ENCODE measurements at regions not wholly inside any gene's neighbourhood (a gene's known extent, or its start where the extent isn't known, plus 50 kb on each side); places are given as distances from the start of the nearest gene placed in this dataset.
"Not testable (repeated sequence)": the region's sequence is repeated elsewhere in the genome, so short reads cannot be mapped to it uniquely, and the experiment has no call there.

DNA sequence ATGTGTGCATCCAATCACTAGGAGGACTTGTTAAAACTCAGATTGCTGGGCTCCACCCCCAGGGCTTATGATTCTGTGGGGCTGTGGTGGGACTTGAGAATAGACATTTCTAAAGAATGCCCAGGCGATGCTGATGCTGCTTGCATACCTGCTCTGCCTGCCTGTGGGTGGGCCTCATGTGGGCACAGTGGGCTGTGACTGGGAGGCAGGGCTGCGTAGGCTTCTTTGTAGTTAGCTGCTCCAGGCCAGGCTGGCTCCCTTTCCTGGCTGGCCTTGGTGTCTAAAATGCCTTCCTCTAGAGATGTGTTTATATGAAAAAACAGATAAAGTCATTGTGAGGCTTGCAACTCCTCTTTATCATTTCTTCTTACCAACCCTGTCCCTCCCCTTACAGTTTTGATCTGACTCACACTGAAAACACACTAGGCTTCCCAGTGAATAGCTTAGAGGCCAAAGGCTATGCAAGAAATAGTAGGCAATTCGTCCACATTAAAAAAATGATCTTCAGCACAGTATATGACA is 495.5 kb upstream of the MAP3K7 start:
- no peak for DNase-seq

DNA sequence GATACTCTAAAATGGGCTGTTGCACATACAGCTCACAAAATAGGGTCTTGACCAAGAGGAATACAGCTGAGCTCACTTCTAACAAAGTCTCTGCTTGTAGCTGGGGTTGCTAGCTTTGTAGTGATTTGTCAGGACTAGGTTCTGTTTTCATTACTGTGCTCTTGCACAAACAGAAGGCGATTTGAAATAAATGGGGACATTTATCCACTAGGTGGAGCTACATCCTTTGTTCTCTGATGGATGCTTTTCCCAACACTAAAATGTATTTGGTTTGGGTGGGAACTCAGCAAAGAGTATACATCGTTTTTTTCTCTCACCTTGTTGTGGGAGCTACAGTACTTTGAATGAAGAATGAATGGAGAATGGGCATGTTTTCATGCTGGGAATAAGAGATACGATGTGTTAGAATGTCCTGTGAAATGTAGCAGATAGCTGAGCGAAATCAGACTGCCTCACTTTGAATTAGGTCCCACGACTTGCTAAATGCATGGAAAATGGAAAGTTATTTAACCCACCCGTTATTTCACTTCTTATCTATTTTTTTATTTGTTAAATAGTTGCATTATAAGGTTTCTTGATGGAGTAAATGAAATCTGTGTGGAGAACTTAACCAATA is 494.7 kb upstream of the MAP3K7 start:
- DNase-seq, result no peak

DNA sequence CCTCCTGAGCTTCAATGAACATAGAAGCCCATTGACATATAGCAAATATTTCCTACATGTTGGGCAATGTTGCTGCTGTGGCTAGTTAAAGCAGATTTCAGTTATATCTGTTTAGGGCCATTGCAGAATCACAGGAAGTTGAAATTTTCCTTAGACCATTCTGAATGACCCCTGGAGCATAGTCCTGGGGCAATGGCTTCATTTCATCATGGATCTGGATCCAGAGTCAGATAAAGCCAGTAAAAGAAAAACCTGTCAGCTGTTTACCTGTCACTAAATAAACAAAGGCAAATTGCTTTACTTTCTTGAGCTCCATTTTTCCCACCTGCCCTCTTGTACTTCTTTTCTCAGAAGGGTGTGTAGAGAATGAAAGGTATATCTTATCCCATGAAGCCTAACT is 494.0 kb upstream of the MAP3K7 start:
- no peak for DNase-seq

DNA sequence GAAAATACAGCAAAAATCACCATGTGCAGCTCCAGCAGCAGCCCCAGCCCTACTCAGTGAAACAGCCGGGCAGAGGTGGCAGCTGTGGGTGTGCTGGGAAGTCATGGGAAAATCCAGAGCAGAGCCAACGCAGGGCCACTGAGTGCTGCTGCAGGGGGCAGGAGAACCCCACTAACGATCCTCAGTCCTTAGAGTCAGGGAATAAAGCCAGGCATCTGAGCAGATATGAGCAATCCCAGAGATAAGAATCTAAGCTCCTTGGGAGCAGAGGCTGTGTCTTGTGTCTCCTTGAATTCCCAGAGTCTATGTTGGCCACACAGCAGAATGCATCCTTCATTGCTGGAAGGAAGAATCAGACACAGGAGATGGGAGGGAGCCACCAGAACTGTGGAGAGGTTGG is 493.1 kb upstream of the MAP3K7 start:
- DNase-seq, result no peak

DNA sequence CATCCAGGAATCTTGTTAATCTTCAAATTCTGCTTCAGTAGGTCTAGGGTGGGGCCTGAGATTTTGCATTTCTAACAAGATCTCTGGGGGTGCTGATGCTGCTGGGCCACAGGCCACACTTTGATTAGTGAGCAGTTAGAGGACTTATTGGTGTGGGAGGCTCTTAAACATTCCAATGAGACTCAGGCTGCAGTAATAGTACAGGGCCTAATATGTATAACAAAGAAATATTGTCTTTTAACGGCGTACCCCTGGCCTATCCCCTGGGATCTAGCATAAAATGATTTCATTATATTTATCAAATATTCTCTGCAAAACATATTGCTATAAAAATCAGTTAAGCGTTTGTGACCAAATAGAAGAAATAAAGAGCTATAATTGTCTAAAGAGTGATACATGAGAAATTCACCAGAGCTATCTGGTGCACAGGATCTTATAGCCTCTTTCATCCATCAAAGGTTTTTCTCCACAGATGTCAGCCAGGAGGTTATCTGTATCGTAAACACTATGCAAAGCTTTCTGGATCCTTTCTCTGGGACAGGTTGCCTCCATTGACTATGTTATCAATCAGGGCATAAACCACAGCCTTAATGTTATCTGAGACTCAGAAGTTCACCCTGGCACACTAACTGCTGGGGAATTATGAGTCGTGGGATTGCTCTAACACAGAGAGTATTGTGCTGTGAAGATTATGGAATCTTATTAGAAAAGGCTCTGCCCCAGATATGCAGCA is 488.5 kb upstream of the MAP3K7 start:
- DNase-seq, result no peak

DNA sequence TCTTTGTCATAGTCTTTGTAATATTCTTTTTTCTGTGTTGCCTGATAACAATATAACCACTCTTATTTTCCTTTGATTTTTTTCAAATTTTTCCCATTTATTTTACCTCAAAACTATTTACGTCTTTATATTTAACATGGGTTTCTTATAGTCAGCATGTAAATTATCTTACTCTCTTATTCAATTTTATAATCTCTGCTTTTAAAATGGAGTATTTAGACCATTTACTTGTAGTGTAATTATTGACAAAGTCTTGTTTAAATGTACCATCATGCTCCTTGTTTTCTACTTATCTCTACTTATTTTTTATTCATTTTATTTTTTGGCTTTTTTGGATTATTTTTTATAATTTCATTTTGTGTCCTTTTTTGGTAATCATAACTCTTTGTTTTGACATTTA is 476.5 kb upstream of the MAP3K7 start:
- no peak for DNase-seq

DNA sequence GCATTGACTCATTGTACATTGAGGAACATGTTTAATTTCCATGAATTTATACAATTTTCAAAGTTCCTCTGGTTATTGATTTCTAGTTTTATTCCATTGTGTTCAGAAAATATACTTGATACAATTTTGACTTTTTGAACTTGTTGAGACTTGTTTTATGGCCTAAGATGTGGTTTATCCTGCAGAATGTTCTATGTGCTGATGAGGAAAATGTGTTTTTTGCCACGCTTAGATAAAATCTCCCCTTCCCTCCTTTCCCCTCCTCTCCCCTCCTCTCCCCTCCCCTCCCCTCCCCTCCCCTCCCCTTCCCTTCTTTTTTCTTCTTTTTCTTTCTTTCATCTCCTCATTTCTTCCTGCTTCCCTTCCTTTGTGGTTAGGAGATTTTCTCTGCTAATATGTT is 470.8 kb upstream of the MAP3K7 start:
- DNase-seq, result no peak

DNA sequence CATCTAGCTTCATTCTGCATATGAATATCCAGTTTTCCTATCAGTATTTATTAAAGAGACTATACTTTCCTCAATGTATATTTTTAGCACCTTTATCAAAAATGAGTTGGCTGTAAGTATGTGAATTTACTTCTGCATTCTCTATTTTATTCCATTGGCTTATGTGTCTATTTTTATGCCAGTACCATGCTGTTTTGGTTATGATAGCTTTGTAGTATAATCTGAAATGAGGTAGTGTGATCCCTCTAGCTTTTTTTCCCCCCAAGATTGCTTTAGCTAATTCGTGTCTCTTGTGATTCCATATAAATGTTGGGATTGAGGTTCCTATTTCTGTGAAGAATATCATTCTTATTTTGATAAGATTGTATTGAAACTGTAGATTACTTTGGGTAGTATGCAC is 469.1 kb upstream of the MAP3K7 start:
- no peak for DNase-seq

DNA sequence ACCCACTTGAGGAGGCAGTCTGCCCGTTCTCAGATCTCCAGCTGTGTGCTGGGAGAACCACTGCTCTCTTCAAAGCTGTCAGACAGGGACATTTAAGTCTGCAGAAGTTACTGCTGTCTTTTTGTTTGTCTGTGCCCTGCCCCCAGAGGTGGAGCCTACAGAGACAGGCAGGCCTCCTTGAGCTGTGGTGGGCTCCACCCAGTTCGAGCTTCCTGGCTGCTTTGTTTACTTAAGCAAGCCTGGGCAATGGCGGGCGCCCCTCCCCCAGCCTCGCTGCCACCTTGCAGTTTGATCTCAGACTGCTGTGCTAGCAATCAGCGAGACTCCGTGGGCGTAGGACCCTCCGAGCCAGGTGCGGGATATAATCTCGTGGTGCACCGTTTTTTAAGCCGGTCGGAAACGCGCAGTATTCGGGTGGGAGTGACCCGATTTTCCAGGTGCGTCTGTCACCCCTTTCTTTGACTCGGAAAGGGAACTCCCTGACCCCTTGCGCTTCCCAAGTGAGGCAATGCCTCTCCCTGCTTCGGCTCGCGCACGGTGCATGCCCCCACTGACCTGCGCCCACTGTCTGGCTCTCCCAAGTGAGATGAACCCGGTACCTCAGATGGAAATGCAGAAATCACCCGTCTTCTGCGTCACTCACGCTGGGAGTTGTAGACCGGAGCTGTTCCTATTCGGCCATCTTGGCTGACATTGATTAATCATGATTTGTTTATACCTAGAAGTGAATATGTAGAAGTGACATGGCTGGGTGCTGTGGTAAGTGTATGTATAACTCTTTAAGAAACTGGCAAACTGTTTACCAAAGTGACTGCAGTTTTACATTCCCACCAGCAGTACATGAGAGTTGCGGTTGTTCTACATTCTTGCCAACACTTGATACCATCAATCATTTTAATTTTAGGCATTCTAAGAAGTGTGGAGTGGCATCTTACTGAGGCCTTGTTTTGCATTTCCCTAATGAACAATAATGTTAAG is 465.9 kb upstream of the MAP3K7 start:
- not testable (repeated sequence) for DNase-seq

DNA sequence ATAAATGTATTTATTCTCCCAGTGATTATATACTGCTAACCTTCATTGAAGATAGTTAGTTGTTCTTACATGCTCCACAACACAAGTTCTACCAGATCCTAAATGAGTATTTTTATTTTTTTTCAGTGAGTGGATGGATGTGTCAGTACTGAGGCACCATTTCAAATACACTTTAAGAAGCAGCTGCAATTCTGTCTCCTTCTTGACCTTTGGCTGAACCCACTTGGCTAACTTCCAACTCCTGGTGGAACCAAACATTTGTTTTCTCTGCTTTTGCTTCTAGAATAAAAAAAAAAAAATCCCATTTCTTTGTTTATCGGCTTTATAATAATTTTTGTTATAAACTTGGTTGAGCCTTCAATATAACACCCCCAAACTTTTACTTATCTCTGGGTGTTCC is 458.3 kb upstream of the MAP3K7 start:
- DNase-seq, result no peak

DNA sequence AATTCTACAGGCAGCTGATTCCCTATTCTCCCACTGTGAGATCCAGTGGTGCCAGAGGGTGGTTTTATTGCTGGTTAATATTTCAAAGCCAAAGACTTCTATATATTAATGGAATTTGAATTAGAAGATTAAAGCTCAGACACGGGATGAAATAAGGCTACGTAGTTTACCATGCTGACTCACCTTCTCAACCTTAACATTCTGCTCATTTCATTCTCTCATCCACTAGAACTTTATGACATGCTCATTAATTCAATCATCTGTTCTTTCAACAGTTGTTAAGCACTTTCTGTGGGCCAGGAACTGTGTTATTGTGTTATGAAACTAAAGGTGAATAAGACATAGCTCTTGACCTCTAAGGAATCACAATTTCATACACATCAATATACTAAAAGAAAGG is 456.9 kb upstream of the MAP3K7 start:
- DNase-seq, result no peak

DNA sequence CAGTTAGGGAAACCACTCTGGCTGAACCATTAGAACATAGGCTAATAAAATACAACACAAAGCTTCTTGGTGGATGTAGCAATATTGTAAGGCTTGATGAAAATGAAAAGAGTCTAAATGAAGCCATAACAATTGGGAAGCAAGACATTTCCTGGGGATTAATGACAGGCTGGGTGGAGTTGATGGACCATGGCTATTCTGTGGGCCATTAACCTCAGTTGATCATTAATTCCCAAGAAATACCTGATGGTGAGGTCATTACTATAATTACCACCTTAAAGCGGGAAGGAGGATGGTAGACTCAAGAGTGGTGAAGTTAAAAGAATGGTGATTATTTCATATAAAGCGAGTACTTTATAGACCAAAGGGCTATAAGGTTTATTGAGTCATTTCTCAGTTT is 455.8 kb upstream of the MAP3K7 start:
- DNase-seq, result no peak

DNA sequence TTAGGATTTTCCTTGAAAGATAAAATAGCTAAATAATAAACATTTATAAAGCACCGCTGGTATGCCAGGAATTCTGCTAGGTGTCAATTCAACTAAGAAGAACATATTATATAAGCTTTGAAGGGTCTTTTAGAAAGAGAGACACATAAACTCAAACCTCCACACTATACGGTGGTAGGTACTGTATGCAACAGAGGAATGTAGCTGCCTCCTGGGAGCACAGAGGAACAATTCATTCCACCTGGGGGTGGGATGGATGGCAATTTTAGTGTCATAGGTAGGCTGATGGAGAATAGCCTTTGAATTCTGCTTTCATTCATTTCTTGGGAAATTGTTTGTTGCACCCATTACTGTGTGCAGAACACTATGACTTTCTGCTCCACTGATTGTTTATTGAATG is 447.1 kb upstream of the MAP3K7 start:
- DNase-seq, result no peak

DNA sequence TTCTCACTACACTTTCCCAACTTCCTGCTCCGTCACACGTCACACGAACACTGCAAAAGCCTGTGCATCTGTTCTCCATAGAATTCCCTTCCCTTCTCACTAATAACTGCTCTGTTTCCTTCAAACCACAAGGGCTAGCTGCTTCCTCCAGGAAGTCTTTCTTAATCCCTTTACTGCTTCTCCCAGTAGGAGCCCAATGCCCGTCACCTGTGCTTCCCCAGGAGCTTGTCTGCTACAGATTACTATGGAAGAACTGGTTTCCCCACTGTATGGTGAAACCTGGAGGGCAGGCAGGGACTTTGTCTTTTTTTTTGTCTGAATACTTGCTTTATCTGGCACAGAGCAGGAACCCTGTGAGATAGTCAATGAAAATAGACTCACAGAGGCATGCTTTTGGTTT is 444.7 kb upstream of the MAP3K7 start:
- no peak for DNase-seq

DNA sequence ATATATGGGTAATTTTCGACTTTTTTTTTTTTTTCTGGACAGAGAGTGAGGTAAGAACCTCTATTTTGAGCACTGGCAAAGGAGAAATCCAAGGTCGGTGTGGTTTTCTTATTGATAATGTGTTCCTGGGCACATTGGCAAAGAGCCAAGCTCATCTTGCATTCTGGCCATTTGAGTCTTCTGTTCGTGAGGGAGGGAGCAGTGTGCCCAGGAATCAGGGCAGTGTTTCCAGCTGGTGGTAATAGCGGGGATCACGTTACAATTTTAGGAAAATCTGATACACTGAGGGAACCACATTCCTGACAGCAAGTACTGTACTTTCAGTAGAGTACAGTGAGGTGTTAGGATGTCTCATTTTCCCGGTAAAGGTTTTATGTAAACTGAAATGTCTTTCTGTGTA is 442.3 kb upstream of the MAP3K7 start:
- no peak for DNase-seq

DNA sequence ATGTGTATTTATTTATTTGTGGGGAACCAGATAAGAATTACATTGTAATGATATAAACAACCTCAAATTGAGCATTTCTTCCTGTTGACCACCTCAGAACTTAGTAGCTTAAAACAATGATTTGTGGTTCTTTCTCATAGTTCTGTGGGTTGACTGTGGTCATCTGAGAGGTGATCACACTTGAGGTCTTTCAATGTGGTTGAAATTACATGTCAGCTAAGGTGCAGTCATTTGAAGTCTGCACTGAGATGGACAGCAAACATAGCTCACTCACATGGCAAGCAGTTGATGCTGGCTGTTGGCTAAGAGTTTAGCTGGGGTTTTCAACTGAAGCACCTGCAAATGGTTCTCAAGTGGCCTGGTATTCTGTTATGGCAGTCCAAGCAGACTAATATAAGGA is 436.7 kb upstream of the MAP3K7 start:
- no peak for DNase-seq

DNA sequence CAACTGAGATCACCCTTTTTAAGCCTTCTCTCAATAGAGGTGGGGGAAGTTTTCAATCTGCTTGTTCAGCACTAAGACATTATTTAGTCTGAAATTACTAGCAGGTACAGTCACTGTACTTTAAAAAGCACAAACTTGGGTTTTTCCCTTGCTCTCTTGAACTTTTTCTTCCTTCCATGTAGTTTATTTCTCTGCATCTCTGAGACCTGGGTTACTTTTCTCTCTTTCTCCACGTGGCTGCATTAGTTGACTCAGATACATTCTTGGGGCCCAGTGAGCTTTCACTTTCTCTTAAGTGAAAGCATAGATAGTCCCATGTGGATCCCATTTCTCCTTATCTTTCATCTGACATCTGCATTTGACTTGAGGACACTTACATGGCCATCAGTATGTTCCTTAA is 433.9 kb upstream of the MAP3K7 start:
- DNase-seq, result no peak

DNA sequence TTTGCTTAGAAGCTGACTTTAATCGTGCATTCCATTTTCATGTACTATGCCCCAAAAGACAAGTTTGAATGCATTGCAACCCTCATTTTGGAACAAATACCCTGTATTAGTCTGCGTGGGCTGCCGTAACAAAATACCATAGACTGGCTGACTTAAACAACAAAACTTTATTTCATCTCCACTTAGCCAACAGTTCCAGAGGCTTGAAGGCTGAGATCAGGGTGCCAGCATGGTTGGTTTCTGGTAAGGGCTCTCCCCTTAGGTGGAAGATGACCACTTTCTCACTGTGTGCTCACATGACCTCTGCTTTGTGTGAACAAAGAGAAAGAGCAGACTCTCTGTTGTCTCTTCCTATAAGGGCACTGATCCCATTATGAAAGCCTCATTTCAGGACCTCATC is 431.7 kb upstream of the MAP3K7 start:
- no peak for DNase-seq

DNA sequence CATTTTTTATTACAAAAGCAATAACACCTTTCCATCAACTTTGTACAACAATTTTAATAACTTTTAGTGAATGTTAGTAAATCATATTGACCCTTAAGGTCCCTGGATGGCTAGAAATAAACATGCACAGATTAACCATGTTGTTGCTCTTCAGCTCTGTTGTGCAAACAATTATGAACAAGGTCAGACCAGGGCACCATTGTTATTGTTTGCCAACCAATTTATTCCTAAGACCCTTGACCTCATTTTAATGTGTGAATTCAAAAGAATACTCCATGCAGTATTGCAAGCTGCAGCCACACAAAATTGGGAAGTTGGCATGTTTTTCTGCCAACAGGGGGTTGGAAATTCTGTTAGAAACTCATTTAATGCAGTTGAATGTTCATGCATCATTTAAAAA is 426.6 kb upstream of the MAP3K7 start:
- DNase-seq, result no peak

DNA sequence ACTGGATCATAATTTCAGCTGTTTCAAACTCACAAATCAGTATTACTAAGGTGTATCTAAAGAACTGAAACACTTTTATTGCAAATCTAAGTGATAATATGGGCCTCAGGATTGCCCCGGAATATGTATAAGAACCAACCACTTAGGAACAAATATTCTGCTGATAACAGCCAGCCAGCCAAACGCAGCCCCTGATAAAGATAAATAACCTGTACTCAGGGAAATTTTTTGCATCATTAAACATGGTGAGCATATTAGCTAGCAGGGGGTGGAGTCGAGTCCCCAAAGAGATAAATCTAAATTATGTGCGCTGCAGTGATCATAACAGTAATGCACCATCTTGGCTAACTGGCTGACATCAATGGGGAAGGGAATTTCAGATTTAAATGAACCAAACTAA is 410.2 kb upstream of the MAP3K7 start:
- no peak for DNase-seq

DNA sequence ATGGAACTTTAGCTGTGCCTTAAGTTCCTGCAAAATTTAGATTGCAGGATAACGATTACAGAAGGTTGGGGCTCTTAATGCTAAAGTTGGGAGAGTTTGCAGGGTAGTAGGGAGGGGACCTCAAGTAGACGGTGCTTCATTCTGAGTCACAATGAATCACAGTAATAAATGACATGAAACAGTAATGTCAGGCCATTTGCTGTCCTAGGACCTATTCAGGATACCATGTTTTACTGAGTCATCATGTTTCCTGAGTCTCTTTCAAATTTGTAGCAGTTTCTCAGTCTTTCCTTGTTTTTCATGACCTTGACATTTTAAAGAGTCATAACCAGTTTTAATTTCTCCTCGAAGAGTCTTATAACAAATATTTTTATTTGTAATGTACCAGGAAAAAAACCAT is 406.9 kb upstream of the MAP3K7 start:
- DNase-seq, result no peak

DNA sequence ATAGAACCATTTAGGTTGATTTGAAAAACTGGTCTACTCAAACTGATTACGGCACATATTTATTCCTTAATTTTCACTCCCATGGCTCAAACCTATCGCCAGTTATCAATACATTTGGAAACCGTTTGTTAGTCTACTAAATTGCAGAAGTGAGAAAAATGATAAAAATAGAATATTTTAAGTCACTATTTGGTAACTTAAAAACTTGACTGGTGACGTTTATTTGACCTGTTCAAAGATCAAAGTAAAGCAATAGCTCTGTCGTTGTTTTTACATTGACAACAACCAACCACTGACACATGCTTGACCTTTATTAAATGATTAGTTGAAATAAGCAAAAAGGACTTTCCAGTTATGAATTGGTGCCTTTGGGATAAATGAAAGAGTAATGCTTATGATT is 402.9 kb upstream of the MAP3K7 start:
- no peak for DNase-seq

DNA sequence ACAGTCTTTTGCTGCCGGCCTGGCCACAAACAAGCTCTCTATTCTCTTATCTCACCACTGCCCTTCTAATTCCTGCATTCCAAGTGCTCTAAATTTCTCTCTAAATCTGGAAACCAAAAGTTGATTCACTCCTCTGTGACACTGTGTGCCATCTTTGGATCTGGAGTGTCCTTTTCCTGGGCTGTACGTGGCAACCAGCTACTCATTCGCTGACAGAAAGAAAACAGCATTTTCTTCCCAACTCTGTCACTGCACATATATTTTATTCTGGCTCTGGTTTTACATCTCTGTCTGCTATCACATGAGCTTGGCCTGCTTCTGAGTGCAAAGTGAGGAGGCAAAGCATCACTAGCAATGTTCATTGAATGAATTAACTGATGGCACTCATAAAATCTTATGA is 397.2 kb upstream of the MAP3K7 start:
- no peak for DNase-seq

DNA sequence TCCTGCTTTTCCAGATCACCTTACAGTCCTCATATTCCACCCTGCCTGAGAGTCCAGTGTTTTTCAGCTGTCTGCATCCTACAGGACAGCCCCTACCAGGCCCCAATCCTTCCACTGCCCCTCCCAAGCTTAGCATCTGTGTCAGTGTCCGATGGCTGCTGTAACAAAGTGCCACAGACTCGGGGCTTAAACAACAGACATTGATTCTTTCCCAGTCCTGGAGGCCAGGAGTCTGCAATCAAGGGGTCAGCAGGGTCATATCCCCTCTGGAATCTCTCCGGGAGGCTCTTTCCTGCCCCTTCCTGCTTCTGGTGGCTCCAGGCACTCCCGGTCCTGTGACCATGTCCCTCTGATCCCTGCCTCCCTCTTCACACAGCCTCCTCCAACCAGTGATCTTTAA is 396.6 kb upstream of the MAP3K7 start:
- no peak for DNase-seq

Measured in activated effector memory CD4-positive, alpha-beta T cell treated with anti-CD3 and anti-CD28 coated beads, Interleukin-2, amount 50 U/mL, for 16 hours (primary cell).